ENCODE measurements at regions not wholly inside any gene's neighbourhood (a gene's known extent, or its start where the extent isn't known, plus 50 kb on each side); places are given as distances from the start of the nearest gene placed in this dataset.

DNA sequence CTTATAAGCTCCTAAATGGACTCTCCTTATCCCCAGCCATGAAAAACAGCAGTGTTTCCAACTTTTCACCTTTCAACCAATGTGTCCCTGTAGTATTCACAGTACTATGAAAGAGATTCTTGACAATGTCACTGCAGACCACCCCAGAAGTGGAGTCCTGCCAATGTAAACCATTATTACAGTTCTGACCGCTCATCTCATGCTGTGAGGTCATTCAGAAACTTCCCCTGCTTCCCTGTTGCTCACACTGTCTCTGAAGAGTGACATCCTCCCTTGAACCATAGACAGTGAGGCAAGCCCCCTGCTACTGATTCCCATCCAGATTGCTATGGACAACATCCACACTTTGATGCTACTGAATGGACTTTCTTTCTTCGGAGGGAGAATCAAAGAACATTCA, 1523.7 kb upstream of the ACVR2A start:
- DNase-seq: no peak

- DNase-seq: no peak
Measured at GRCh38 chr2:146317959-146318358, 1526.9 kb upstream of the ACVR2A start.

DNA sequence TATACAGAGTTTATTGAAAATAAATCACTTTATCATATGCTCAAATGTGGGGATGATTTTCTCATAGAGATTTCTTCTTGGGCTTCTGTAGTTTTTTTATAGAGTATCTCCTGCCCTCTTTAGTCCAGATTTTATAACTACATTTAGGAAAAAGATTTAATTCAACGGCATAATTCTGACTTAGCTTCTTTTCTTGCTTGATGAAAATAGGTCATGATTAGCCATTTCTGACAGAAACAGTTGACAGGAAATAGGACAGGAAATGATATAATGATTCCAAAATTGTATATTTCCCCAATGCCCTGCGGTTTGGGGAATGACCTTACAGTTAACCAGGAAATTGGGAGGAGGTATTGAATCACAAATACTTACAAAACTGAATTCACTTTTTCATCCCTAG, 1531.9 kb upstream of the ACVR2A start:
- no peak for DNase-seq

GRCh38 chr2:146305164-146305563, 1539.7 kb upstream of the ACVR2A start:
- DNase-seq: no peak

DNA sequence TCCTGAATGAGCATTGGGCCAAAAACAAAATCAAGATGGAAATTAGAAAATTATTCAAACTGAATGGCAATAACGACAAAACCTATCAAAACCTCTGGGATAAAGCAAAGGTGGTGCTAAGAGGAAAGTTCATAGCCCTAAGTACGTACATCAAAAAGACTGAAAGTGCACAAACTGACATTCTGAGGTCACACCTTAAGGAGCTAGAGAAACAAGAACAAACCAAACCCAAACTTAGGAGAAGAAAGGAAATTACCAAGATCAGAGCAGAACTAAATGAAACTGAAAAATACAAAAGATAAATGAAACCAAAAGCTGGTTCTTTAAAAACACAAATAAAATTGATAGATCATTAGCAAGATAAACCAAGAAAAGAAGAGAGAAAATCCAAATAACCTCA, 1543.5 kb upstream of the ACVR2A start:
- DNase-seq: no peak

DNA sequence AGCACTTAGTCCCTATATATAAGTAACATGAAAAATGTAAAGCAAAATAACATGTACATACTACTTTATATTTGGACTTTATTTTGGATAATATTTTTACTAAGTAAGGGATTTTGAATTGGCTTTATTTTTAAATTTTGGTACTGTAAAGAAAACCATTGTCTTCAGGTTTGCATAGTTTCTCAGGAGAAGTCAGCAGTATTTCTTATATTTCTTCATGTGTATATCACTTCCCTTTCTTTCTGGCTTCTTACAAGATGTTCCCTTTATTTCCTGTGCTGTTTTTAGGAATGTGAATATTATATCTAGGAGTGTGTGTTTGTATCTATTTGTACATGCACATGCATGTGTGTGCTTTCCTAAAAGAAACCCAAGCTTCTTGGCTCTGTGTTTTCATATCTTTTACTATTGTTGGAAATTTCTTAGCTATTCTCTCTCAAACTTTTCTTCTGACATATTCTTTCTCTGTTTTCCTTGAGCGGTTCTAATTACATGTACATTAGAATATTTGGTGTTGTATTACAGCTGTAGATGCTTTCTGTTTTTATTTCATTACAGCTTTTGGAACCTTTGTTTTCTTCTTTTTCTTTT, 1549.7 kb upstream of the ACVR2A start:
- no peak for DNase-seq

- no peak for DNase-seq
Measured at GRCh38 chr2:146287281-146287680, 1557.5 kb upstream of the ACVR2A start.

- DNase-seq: no peak
Measured at GRCh38 chr2:146278881-146279280, 1565.9 kb upstream of the ACVR2A start.

DNA sequence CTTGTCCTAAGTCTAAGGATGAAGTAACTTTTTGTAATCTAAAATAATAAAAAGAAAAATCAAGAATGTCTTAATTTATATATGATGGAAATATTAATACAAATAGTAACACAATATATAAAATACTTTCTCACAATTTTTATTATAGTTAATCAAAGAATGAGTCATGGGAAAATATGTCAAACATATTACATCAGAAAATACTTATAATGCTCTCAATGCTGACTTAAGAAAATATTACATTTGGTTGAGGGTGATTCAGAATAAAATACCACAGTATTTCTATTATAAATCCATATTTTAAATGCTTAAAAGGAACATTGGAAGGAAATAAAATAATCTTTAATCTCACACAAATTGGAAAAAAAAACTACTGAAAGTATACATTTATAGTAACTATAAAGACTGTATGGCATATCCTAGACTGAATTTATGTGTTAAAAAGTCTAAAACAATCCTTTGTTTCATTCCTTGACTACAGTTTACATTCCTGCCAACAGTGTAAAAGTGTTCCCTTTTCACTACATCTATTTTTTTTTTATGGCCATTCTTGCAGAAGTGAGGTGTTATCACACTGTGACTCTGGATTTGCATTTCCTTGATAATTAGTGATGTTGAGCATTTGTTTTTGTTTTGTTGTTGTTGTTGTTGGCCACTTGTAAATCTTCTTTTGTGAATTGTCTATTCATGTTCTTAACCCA, 1573.5 kb upstream of the ACVR2A start:
- DNase-seq: no peak

GRCh38 chr2:146270618-146271017, 1574.2 kb upstream of the ACVR2A start:
- DNase-seq: no peak

DNA sequence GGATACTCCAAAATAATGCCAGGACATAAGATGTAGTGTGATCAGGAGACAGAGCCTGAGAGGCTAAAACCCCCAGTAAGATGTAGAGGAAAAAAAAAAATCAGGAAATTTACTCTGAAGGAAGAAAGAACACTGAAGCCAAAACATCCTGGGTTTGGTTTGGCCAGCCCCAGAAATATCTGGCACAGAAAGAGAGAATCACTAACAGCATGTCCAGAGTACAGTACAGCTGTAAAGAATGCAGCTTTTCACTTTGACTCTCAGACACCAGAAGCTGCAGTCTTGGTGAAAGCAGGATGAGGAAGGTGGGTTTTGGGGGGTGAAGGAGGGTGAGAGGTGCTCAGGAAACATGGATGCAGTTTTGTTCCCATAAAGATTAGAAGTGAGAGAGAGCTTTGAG, 1577.7 kb upstream of the ACVR2A start:
- DNase-seq: no peak

DNA sequence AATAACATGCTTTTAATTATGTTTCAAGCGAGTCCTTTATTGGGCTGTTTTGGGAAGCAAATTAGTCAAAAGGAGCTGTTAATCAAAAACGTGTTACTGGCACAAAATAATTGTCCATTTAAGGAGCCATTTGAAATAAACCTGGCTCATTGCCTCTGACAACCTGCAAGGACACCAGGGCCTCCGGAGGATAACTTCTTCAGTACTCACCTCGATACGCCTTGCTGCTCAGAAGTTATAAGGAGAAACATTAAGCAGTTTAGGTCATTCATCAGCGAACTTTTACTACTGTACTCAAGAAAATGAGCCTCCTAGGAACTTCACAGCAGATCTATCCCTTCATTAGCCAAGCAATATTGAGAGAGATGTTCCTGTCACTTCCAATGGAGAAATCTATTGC, 1579.2 kb upstream of the ACVR2A start:
- no peak for DNase-seq

DNA sequence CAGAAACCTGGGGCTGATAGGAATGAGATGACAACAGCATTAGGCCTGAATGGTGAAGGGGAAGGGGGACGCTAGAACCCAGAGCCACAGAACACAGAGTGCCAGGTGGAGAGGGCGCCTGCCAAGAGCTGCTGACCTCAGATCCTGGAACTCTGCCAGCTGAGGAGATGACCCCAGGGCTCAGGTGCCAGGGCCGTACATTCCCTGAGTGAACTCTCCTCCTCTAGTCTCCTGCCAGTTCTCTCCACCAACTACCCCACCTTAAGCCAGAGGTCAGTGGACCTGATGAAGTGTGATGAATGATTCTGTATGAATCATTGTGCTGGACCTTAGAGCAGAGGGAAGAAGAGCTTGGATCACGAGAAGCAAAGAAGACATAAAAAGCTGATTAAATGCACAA, 1582.2 kb upstream of the ACVR2A start:
- DNase-seq: no peak

GRCh38 chr2:146260551-146260950, 1584.3 kb upstream of the ACVR2A start:
- DNase-seq: no peak

DNA sequence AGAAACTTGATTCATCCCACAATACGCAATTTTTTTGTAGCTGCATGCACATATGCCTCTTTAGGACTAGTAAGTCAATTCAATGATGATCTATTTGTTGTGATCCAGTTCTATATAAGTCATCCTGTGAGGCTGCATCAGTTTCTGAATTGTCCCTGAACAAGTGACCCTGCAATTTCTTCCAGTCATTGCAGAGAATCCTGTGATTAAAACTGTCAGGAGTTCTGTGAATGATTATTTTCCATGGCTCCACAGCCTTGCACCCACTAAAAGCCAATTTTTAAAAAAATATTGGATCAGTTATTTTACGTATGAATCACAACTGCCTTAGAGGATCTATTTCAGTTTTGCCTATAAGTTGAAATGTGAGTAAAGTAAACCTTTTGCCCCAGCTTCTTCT, 1585.0 kb upstream of the ACVR2A start:
- no peak for DNase-seq

- DNase-seq: no peak
Measured at GRCh38 chr2:146258071-146258470, 1586.8 kb upstream of the ACVR2A start.

GRCh38 chr2:146252119-146252518, 1592.7 kb upstream of the ACVR2A start:
- no peak for DNase-seq

- no peak for DNase-seq
Measured at GRCh38 chr2:146251328-146251727, 1593.5 kb upstream of the ACVR2A start.

GRCh38 chr2:146246736-146247523, 1597.9 kb upstream of the ACVR2A start:
- no peak for DNase-seq

DNA sequence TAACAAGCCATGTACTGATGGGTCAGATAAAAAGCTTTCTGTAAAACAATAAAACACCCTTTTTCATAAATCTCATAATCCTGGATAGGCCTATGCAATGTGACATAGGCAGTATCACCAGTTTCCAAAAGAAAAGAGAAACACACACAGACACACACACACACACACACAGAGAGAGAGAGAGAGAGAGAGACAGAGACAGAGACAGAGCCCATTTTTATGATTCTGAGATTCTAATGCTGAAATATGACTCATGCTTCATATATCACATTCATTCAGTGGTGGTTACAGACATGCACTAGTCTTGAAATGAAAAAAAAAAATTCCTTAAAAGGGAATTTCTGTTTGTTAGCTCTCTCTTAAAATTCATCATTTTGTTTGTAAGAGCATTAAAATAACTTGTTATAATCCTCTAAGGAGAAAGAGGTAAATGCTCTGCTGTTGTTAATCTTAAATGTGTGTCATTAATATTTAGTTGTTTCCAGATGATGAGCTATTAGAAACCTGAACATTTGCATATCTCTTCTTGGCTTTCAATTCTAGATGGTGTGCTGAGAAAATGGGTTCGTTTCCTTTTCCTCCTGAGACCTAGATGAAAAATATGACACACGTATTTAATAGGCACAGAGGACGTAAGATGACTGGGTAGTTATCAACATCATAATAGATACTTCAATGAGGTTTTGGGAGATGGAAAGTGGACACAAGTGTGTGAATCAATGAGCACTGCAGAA, 1598.7 kb upstream of the ACVR2A start:
- no peak for DNase-seq

DNA sequence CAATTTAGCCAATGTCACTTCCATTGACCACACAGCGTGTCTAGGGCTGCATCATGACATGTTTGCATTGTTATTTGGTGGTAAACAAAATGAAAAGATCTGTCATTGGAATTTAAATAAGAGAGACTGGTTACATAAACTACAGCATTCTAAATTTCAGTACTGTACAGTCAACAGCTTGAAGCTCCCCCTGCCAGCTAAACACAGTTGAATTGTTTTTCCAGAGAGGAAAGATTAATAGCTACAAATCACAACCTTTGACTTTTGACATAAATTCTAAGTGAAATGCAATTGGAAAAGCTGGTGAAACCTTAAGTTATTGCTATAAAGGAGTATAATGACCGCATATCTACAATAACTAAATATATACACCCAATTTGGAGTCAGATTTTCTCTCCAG, 1600.0 kb upstream of the ACVR2A start:
- DNase-seq: no peak

- no peak for DNase-seq
Measured at GRCh38 chr2:146244131-146244530, 1600.7 kb upstream of the ACVR2A start.

DNA sequence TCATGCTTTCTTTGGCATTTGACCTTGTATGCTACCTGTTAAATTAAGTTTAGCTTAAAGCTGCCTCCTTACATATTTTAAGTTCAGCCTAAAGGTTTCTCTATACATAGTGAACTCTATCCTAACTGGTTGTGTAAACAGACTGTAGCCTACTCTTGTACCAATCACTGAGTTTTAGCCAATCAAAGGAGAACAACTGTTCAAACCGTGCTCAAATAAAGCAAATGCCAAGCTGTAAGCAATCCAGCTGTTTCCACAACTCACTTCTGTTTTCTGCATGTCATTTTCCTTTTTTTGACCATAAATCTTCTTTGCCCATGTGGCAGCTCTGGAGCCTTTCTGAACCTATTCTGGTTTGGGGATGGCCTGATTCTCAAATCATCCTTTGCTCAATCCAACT, 1603.8 kb upstream of the ACVR2A start:
- no peak for DNase-seq

DNA sequence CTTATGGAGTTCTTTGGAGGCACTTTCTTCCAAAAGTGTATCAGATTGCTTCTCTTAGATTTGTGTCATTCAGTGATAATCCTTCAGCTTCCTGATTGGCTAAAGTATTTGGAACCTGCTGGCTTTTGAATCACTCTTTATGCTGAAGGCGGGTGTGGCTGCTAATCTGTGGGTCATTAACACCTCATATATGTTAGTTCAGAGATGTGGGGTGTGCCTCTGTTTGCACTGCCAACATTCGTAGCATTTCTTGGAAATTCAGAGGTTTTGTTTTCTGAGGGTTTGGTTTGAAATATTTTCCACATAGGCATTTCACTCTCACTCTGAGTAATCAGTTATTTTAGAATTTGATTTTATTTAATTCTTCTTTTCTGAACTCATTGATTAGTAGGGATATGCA, 1604.4 kb upstream of the ACVR2A start:
- DNase-seq: no peak
